ENCODE measurements at regions not wholly inside any gene's neighbourhood (a gene's known extent, or its start where the extent isn't known, plus 50 kb on each side); places are given as distances from the start of the nearest gene placed in this dataset.

GRCh38 chr2:45172142-45172541, 162.9 kb upstream of the SIX2 start:
- Histone ChIP-seq H3K27me3 (ENCODE audit: low read length) (no peaks in the 10 kb centered on the region), H4K20me1 (ENCODE audit: low read length) (no peaks in the 10 kb centered on the region), H3K4me2 (ENCODE audit: low read length) (peak overlapping the region; percentile 97), H3K4me1 (ENCODE audit: insufficient read depth, low read length) (peaks cover 81% of the 10 kb centered on the region), H3K4me3 (ENCODE audit: low read length) (peak overlapping the region; percentile 20; the same call in 1 of the 2 replicates), H3F3A (ENCODE audit: low read length, unreplicated experiment) (peaks cover 3% of the 10 kb centered on the region), H2AFZ (ENCODE audit: low read length) (no peak overlapping the region), H3K9me3 (ENCODE audit: low read length) (no peaks in the 10 kb centered on the region), H3K9me2 (replicated peaks; ENCODE audit: low read length) (no peaks in the 10 kb centered on the region), H3K79me2 (ENCODE audit: low read length) (peaks cover 74% of the 10 kb centered on the region), H3K36me3 (ENCODE audit: low read depth, low read length) (peaks cover 15% of the 10 kb centered on the region), H3K27ac (ENCODE audit: low read length) (peak overlapping the region; percentile 93), H3K9ac (ENCODE audit: low read length) (peak overlapping the region; percentile 64)
- no TSS peak for BruUV-seq (replicated peaks)
- CTCF ChIA-PET, result interaction anchor here (0.7 kb wide), 1 partner anchor 43 kb away, joined by 3 read pairs; no protein-coding TSS in a partner anchor
- ATAC-seq (no peak), DNase-seq (peak; percentile 46)
- POLR2A ChIA-PET (ENCODE audit: unreplicated experiment), result no interaction called here
- intact Hi-C loops (cut with micrococcal nuclease), result loop anchor here (2.0 to 5.0 kb wide), 6 partner anchors 70 to 270 kb away; no protein-coding TSS in a partner anchor
- TF ChIP-seq EZH2phosphoT487 (IDR thresholded peaks at IDR 0.05; ENCODE audit: borderline replicate concordance, low read length) (no peak), EZH2 (IDR thresholded peaks at IDR 0.05; ENCODE audit: low read length, unreplicated experiment) (no peak), CTCF (conservative IDR thresholded peaks at IDR 0.05; ENCODE audit: low read depth, low read length) (no peak)

- Histone ChIP-seq H3K79me2 (ENCODE audit: low read length) (peaks cover 77% of the 10 kb centered on the region), H3K9me3 (ENCODE audit: low read length) (no peaks in the 10 kb centered on the region), H3K9me2 (replicated peaks; ENCODE audit: low read length) (no peaks in the 10 kb centered on the region), H3K27ac (ENCODE audit: low read length) (peak overlapping the region; percentile 93), H3K4me2 (ENCODE audit: low read length) (peak overlapping the region; percentile 97), H3K9ac (ENCODE audit: low read length) (peak overlapping the region; percentile 64), H4K20me1 (ENCODE audit: low read length) (no peaks in the 10 kb centered on the region), H2AFZ (ENCODE audit: low read length) (no peak overlapping the region), H3K4me3 (ENCODE audit: low read length) (peak overlapping the region; percentile 73; the same call in 1 of the 2 replicates), H3F3A (ENCODE audit: low read length, unreplicated experiment) (no peaks in the 10 kb centered on the region), H3K36me3 (ENCODE audit: low read depth, low read length) (0 out of 2 replicates have a peak, but pooled peaks cover 7% of the 10 kb centered on the region), H3K27me3 (ENCODE audit: low read length) (no peaks in the 10 kb centered on the region), H3K4me1 (ENCODE audit: insufficient read depth, low read length) (peaks cover 81% of the 10 kb centered on the region)
- ATAC-seq (no peak), DNase-seq (peak; percentile 63)
- intact Hi-C loops (cut with micrococcal nuclease), result loop anchor here (2.0 to 5.0 kb wide), 6 partner anchors 69 to 324 kb away; no protein-coding TSS in a partner anchor
- BruUV-seq (replicated peaks), result no TSS peak
- no peak for TF ChIP-seq CTCF (conservative IDR thresholded peaks at IDR 0.05; ENCODE audit: low read depth, low read length)
- no peak for TF ChIP-seq EZH2phosphoT487 (IDR thresholded peaks at IDR 0.05; ENCODE audit: borderline replicate concordance, low read length)
- no peak for TF ChIP-seq EZH2 (IDR thresholded peaks at IDR 0.05; ENCODE audit: low read length, unreplicated experiment)
- POLR2A ChIA-PET (ENCODE audit: unreplicated experiment), result no interaction called here
- CTCF ChIA-PET, result interaction anchor here (0.5 to 0.6 kb wide), 2 partner anchors 10 to 67 kb away, joined by 3 to 13 read pairs; no protein-coding TSS in a partner anchor
Measured at GRCh38 chr2:45171136-45171501, 161.9 kb upstream of the SIX2 start.
